ENCODE measurements at regions not wholly inside any gene's neighbourhood (a gene's known extent, or its start where the extent isn't known, plus 50 kb on each side); places are given as distances from the start of the nearest gene placed in this dataset.

- no peaks in the 10 kb centered on the region for H3K4me1 ChIP-seq
- DNase-seq (no peak), ATAC-seq (no peak)
- no peaks in the 10 kb centered on the region for H3K27me3 ChIP-seq (ENCODE audit: low read depth)
- H3K36me3 ChIP-seq: no peaks in the 10 kb centered on the region
- H3K9me3 ChIP-seq: peaks cover 8% of the 10 kb centered on the region
- intact Hi-C loops (cut with DNase I): no loop called here
- no peak overlapping the region for H3K27ac ChIP-seq
- no peak for TF ChIP-seq CTCF (IDR thresholded peaks at IDR 0.05)
- H3K4me3 ChIP-seq: no peak overlapping the region
Measured at GRCh38 chr4:124566030-124566429, 146.5 kb downstream of the ANKRD50 start.

DNA sequence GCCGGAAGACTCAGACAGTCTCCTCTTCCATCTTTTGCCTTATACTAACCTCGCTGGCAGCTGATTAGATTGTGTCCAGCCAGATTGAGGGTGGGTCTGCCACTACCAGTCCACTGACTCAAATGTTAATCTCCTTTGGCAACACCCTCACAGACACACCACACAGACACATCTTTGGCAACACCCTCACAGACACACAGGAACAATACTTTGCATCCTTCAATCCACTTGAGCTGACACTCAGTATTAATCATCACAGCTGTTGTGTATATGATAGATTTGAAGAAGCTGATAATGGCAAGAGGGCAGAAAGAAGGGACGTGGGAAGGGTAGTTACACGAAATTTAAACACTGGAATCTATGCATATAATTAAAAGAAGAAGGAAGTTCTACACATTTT, 139.5 kb downstream of the ANKRD50 start:
- Histone ChIP-seq H3K36me3 (no peaks in the 10 kb centered on the region), H3K4me1 (no peaks in the 10 kb centered on the region), H3K27me3 (ENCODE audit: low read depth) (no peaks in the 10 kb centered on the region), H3K9me3 (peaks cover 2% of the 10 kb centered on the region), H3K4me3 (no peak overlapping the region), H3K27ac (no peak overlapping the region)
- intact Hi-C loops (cut with DNase I): no loop called here
- no peak for ATAC-seq
- no peak for TF ChIP-seq CTCF (IDR thresholded peaks at IDR 0.05)
- DNase-seq: no peak

DNA sequence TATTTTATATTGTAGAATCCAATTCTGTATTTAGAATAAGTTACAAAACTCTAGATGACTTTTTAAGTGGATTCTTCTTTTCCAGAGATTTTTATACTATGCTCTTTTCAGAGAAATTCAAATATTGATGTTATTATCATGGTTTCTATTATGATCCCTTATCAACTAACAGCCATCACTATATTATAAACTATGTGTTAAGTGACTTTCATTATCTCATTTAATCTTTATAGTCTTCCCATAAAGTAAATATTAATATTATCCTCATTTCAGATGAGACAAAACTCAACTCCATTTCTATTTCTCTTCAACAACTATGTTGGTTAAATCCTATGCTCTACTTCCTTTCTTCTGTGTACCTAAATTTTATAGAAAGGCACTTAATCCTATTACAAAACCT, 132.6 kb downstream of the ANKRD50 start:
- Histone ChIP-seq H3K4me3 (no peak overlapping the region), H3K27me3 (ENCODE audit: low read depth) (no peaks in the 10 kb centered on the region), H3K27ac (no peak overlapping the region)

DNA sequence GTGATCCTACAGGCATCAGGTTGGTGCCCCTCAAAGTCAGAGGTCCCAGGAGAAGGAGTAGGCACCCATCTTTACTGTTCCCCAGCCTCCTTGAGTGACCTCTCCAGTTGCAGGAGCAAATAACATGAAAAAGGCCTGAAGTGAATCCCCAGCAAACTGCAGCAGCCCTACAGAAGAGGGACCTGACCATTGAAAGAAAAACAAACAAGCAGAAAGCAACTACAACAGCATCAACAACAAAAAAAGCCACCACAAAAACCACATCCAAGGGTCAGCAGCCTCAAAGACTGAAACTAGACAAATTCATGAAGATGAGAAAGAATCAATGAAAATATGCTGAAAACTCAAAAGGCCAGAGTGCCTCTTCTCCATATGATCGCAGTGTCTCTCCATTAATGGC, 128.7 kb downstream of the ANKRD50 start:
- ATAC-seq: no peak
- Histone ChIP-seq H3K36me3 (no peaks in the 10 kb centered on the region), H3K9me3 (peaks cover 6% of the 10 kb centered on the region), H3K4me3 (no peak overlapping the region), H3K27ac (no peak overlapping the region), H3K27me3 (ENCODE audit: low read depth) (no peaks in the 10 kb centered on the region), H3K4me1 (no peaks in the 10 kb centered on the region)
- intact Hi-C loops (cut with DNase I): no loop called here
- no peak for DNase-seq
- TF ChIP-seq CTCF (IDR thresholded peaks at IDR 0.05): no peak

More for the DNA sequence above, 132.6 kb downstream of the ANKRD50 start:
- no peak for TF ChIP-seq CTCF (IDR thresholded peaks at IDR 0.05)
- intact Hi-C loops (cut with DNase I): no loop called here
- Histone ChIP-seq H3K36me3 (no peaks in the 10 kb centered on the region), H3K9me3 (peaks cover 5% of the 10 kb centered on the region), H3K4me1 (no peaks in the 10 kb centered on the region)
- no peak for DNase-seq
- ATAC-seq: no peak

- no peak overlapping the region for H3K27ac ChIP-seq
- intact Hi-C loops (cut with DNase I): no loop called here
- DNase-seq (no peak), ATAC-seq (no peak)
- H3K27me3 ChIP-seq (ENCODE audit: low read depth): no peaks in the 10 kb centered on the region
- no peak overlapping the region for H3K4me3 ChIP-seq
- peaks cover 6% of the 10 kb centered on the region for H3K9me3 ChIP-seq
- TF ChIP-seq CTCF (IDR thresholded peaks at IDR 0.05): no peak
- H3K36me3 ChIP-seq: no peaks in the 10 kb centered on the region
- no peaks in the 10 kb centered on the region for H3K4me1 ChIP-seq
Measured at GRCh38 chr4:124589786-124590185, 122.7 kb downstream of the ANKRD50 start.

DNA sequence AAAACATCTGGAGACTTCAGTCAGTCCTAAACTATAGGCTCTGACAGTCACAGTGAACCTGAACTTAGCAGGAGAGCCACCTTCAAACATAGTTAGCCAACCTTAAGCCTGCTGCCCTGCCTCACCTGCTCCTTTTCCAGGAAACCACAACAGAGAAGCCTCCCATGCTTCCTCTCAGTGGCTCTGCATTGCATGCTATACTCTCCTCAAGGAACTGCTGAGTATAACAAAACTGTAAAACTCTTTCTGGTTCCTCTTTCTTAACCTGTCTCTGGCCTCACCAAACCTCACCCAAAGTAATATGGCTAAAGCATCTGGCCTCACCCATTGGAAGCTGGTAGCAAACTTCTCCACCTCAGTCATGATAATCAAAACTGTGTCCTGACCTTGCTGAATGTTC, 122.1 kb downstream of the ANKRD50 start:
- no peaks in the 10 kb centered on the region for H3K36me3 ChIP-seq
- H3K4me1 ChIP-seq: no peaks in the 10 kb centered on the region
- ATAC-seq: no peak
- H3K9me3 ChIP-seq: peaks cover 6% of the 10 kb centered on the region
- TF ChIP-seq CTCF (IDR thresholded peaks at IDR 0.05): no peak
- no peaks in the 10 kb centered on the region for H3K27me3 ChIP-seq (ENCODE audit: low read depth)
- no peak overlapping the region for H3K27ac ChIP-seq
- no peak for DNase-seq
- intact Hi-C loops (cut with DNase I): no loop called here
- no peak overlapping the region for H3K4me3 ChIP-seq

Data from lower lobe of right lung (tissue), 2 donors.